Sigmoid colon (tissue), 4 donors: ENCODE measurements at regions not wholly inside any gene's neighbourhood (a gene's known extent, or its start where the extent isn't known, plus 50 kb on each side); places are given as distances from the start of the nearest gene placed in this dataset.

Source experiments
- POLR2A ChIP-seq, 2 donors: fragments of 450-650 bp; IDR thresholded peaks; one replicate each; pipeline ENCODE4 v1.6.1; 2016; ENCODE audit warnings: antibody characterized with exemption in 2 of 2, mild to moderate bottlenecking in 2 of 2, moderate library complexity in 2 of 2
- POLR2AphosphoS5 ChIP-seq, 4 donors: sonication (generic); formaldehyde crosslinking; IDR thresholded peaks; one replicate each; pipeline ENCODE4 v1.6.1; 2017; ENCODE audit warnings: antibody characterized with exemption in 4 of 4
- TF ChIP-seq, protein P1 (sequence below), 4 experiments: fragments of 450-650 bp in 3 of 4; fragments of 200-600 bp in 1 of 4; IDR thresholded peaks; one replicate each; pipeline ENCODE4 v1.5.1; 2016 to 2019; ENCODE audit warnings: antibody characterized with exemption in 4 of 4, mild to moderate bottlenecking in 3 of 4, moderate library complexity in 2 of 4

DNA sequence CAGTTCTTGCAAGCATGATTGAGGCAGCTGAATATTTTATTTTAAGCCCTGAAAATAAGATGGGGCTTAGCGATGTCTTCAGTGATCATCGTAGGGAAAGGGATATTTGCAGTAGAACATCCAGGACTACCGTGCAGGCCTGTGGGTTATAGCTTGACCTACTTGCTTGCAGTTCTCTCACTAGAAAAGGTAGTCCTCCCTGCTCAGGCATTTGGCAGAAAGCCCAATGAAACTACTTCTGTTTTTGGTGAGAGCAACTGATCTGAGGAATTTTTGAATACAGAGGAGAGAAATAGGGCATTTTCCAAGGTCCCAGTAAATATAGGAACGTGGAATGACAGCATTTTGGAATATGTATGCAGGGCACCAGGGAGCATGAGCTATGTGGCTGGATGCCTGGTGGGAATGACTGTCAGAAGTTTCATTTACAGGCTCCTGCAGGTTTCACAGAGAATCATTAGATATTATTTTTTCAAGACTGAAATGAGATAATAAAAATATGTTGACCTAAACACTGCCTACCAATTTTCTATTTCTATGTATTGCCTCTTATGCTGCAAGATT lies 417.9 kb upstream of the ACTBL2 start:
- TF ChIP-seq, protein P1, sequence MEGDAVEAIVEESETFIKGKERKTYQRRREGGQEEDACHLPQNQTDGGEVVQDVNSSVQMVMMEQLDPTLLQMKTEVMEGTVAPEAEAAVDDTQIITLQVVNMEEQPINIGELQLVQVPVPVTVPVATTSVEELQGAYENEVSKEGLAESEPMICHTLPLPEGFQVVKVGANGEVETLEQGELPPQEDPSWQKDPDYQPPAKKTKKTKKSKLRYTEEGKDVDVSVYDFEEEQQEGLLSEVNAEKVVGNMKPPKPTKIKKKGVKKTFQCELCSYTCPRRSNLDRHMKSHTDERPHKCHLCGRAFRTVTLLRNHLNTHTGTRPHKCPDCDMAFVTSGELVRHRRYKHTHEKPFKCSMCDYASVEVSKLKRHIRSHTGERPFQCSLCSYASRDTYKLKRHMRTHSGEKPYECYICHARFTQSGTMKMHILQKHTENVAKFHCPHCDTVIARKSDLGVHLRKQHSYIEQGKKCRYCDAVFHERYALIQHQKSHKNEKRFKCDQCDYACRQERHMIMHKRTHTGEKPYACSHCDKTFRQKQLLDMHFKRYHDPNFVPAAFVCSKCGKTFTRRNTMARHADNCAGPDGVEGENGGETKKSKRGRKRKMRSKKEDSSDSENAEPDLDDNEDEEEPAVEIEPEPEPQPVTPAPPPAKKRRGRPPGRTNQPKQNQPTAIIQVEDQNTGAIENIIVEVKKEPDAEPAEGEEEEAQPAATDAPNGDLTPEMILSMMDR (IDR thresholded peaks at IDR 0.05), result no peak
- TF ChIP-seq POLR2AphosphoS5 (IDR thresholded peaks at IDR 0.05) (no peak), POLR2A (IDR thresholded peaks at IDR 0.05) (no peak)
